B cell (primary cell): ENCODE measurements at regions not wholly inside any gene's neighbourhood (a gene's known extent, or its start where the extent isn't known, plus 50 kb on each side); places are given as distances from the start of the nearest gene placed in this dataset.

ENCODE experiments used
- ATAC-seq: fragments of 200-7000 bp; cut with Tn5 transposase; one replicate; pipeline ENCODE4 v1.10.0; 2021; ENCODE audit warnings: low read depth, mild to moderate bottlenecking, moderate number of reproducible peaks, moderate library complexity
- CTCF ChIA-PET: fragments of 350-600 bp; sonication (Branson Sonifier 250); formaldehyde crosslinking; loops from one replicate; lab custom pipeline; 2021; ENCODE audit warnings: antibody characterized with exemption, inconsistent platforms; lab: Charles Lee
- POLR2A ChIA-PET: fragments of 350-600 bp; sonication (Branson Sonifier 250); formaldehyde crosslinking; loops from one replicate; lab custom pipeline; 2021; ENCODE audit warnings: antibody characterized with exemption; lab: Charles Lee
- DNase-seq: peaks from one replicate; pipeline ENCODE4 v3.0.0; 2013
- H2AFZ ChIP-seq: 2 replicates; pipeline ENCODE4 v1.6.1; 2012; ENCODE audit warnings: mild to moderate bottlenecking, low read depth, low read length; ENCODE audit not compliant: insufficient read depth, poor library complexity, severe bottlenecking
- H3K27ac ChIP-seq, 2 donors: 1 replicate in 1 of 2; 2 replicates in 1 of 2; pipeline ENCODE4 v1.5.1; 2012 to 2013; ENCODE audit warnings: low read length in 2 of 2, mild to moderate bottlenecking in 2 of 2, moderate library complexity in 1 of 2
- H3K27me3 ChIP-seq, 4 experiments: fragments of 200-600 bp in 1 of 4; sonication (generic) in 1 of 4; replicated peaks in 1 of 4; 1 replicate in 2 of 4; 2 replicates in 2 of 4; pipeline versions ENCODE4 v1.6.1 to v1.7.0; 2013 to 2016; ENCODE audit warnings: low read length in 3 of 4, mild to moderate bottlenecking in 2 of 4, mixed read lengths in 1 of 4, moderate library complexity in 1 of 4; ENCODE audit not compliant: insufficient read depth in 4 of 4, control insufficient read depth in 3 of 4; ENCODE audit errors: control extremely low read depth in 1 of 4
- H3K36me3 ChIP-seq, 2 experiments: replicated peaks in 1 of 2; 1 replicate in 1 of 2; 2 replicates in 1 of 2; pipeline versions ENCODE4 v1.6.1 to v1.7.1; 2013; ENCODE audit warnings: low read length in 1 of 2; ENCODE audit not compliant: insufficient read depth in 2 of 2, control insufficient read depth in 1 of 2; ENCODE audit errors: control extremely low read depth in 1 of 2, extremely low read depth in 1 of 2
- H3K4me1 ChIP-seq, 2 donors: fragments of 200-600 bp in 1 of 2; sonication (generic) in 1 of 2; 1 replicate in 1 of 2; 2 replicates in 1 of 2; pipeline versions ENCODE4 v1.5.1 to v1.6.1; 2013 to 2017; ENCODE audit warnings: low read length in 2 of 2; ENCODE audit not compliant: control insufficient read depth in 2 of 2, insufficient read depth in 2 of 2
- H3K4me2 ChIP-seq: replicated peaks from 2 replicates; pipeline ENCODE3; 2012; ENCODE audit warnings: mild to moderate bottlenecking, low read depth, low read length; ENCODE audit not compliant: poor library complexity, severe bottlenecking
- H3K4me3 ChIP-seq, 5 experiments: fragments of 200-600 bp in 1 of 5; sonication (generic) in 1 of 5; 1 replicate in 3 of 5; 2 replicates in 2 of 5; pipeline versions ENCODE4 v1.5.1 to v1.7.0; 2011 to 2016; ENCODE audit warnings: low read length in 4 of 5, mild to moderate bottlenecking in 4 of 5, low read depth in 2 of 5, control low read depth in 1 of 5, moderate library complexity in 1 of 5; ENCODE audit not compliant: insufficient read depth in 1 of 5; ENCODE audit errors: control extremely low read depth in 1 of 5, extremely low read depth in 1 of 5
- H3K79me2 ChIP-seq: fragments of 200-600 bp; sonication (generic); one replicate; pipeline ENCODE4 v1.6.0; 2016; ENCODE audit warnings: low read length; ENCODE audit not compliant: control insufficient read depth, insufficient read depth
- H3K9ac ChIP-seq: fragments of 200-600 bp; sonication (generic); 2 replicates; pipeline ENCODE4 v1.6.1; 2017; ENCODE audit warnings: mild to moderate bottlenecking, low read length, moderate library complexity
- H3K9me3 ChIP-seq, 3 donors: one replicate each; pipeline versions ENCODE4 v1.6.1 to v1.7.1; 2013; ENCODE audit warnings: low read length in 2 of 3; ENCODE audit not compliant: control insufficient read depth in 2 of 3, insufficient read depth in 1 of 3; ENCODE audit errors: control extremely low read depth in 1 of 3
- H4K20me1 ChIP-seq: 2 replicates; pipeline ENCODE4 v1.6.0; 2012; ENCODE audit warnings: mild to moderate bottlenecking, low read length; ENCODE audit not compliant: insufficient read depth, control insufficient read depth, poor library complexity, severe bottlenecking
- H3K27ac Mint-ChIP-seq: one replicate; pipeline ENCODE4 v1.8.0; 2021; ENCODE audit warnings: mixed read lengths
- H3K27me3 Mint-ChIP-seq: one replicate; pipeline ENCODE4 v1.8.0; 2021; ENCODE audit warnings: mixed read lengths
- H3K4me1 Mint-ChIP-seq: one replicate; pipeline ENCODE4 v1.8.0; 2021; ENCODE audit warnings: mixed read lengths
- H3K4me3 Mint-ChIP-seq: one replicate; pipeline ENCODE4 v1.8.0; 2021; ENCODE audit warnings: mixed read lengths
- H3K9me3 Mint-ChIP-seq: one replicate; pipeline ENCODE4 v1.8.0; 2022; ENCODE audit warnings: mixed read lengths; ENCODE audit not compliant: insufficient read depth
- CTCF ChIP-seq: fragments of 200-600 bp; IDR thresholded peaks from one replicate; pipeline ENCODE4 v1.8.0; 2022; ENCODE audit warnings: antibody characterized with exemption, mild to moderate bottlenecking
- EZH2 ChIP-seq: IDR thresholded peaks from 2 replicates; pipeline ENCODE4 v1.6.1; 2012; ENCODE audit warnings: borderline replicate concordance, low read depth, mild to moderate bottlenecking, moderate library complexity, low read length; ENCODE audit not compliant: insufficient read depth, poor library complexity, severe bottlenecking
- WGBS: methylation state at CpG from one replicate; pipeline ENCODE4 v1.1.5; 2013; ENCODE audit warnings: missing lambda C conversion rate; ENCODE audit not compliant: insufficient coverage; 5-methylcytosine and 5-hydroxymethylcytosine counted together
- intact Hi-C: fragments of 100-400 bp; cut with micrococcal nuclease; formaldehyde crosslinking; loops from one replicate; pipeline ENCODE4 v1.10.0; 2022

- no peaks in the 10 kb centered on the region for H3K4me1 ChIP-seq
- no peak overlapping the region for H3K27ac ChIP-seq
- POLR2A ChIA-PET, result no interaction called here
- H3K27me3 ChIP-seq, result no peaks in the 10 kb centered on the region
- no peak overlapping the region for H2AFZ ChIP-seq
- no peaks in the 10 kb centered on the region for H3K79me2 ChIP-seq
- H3K4me3 ChIP-seq, result no peak overlapping the region
- intact Hi-C loops, result no loop called here
- Mint-ChIP-seq H3K27me3 (no peaks in the 10 kb centered on the region), H3K4me1 (no peaks in the 10 kb centered on the region), H3K27ac (no peak overlapping the region), H3K4me3 (no peak overlapping the region), H3K9me3 (no peaks in the 10 kb centered on the region)
- H3K4me2 ChIP-seq, result no peak overlapping the region
- H3K9me3 ChIP-seq, result no peaks in the 10 kb centered on the region
- H4K20me1 ChIP-seq, result no peaks in the 10 kb centered on the region
- no peak overlapping the region for H3K9ac ChIP-seq
- CTCF ChIA-PET, result no interaction called here
- DNase-seq (no peak), ATAC-seq (no peak)
- WGBS, result 89% methylated on average over 5 of the region's 8 CpGs
- H3K36me3 ChIP-seq, result no peaks in the 10 kb centered on the region
- TF ChIP-seq CTCF (no peak), EZH2 (no peak)
Observed at GRCh38 chr5:130529511-130530485, 625.5 kb downstream of the CHSY3 start.

- 100% methylated on average over 1 of the region's 1 CpG for WGBS
- Mint-ChIP-seq H3K4me3 (no peak overlapping the region), H3K27me3 (no peaks in the 10 kb centered on the region), H3K9me3 (no peaks in the 10 kb centered on the region), H3K4me1 (no peaks in the 10 kb centered on the region), H3K27ac (no peak overlapping the region)
- H3K4me1 ChIP-seq, result no peaks in the 10 kb centered on the region
- H3K9ac ChIP-seq, result no peak overlapping the region
- no peaks in the 10 kb centered on the region for H3K9me3 ChIP-seq
- no peak for DNase-seq
- no peaks in the 10 kb centered on the region for H3K27me3 ChIP-seq
- TF ChIP-seq CTCF (no peak), EZH2 (no peak)
- H3K36me3 ChIP-seq, result no peaks in the 10 kb centered on the region
- H3K79me2 ChIP-seq, result no peaks in the 10 kb centered on the region
- H2AFZ ChIP-seq, result no peak overlapping the region
- POLR2A ChIA-PET, result no interaction called here
- H3K4me3 ChIP-seq, result no peak overlapping the region
- CTCF ChIA-PET, result no interaction called here
- H3K4me2 ChIP-seq, result no peak overlapping the region
- no peak for ATAC-seq
- H3K27ac ChIP-seq, result no peak overlapping the region
- H4K20me1 ChIP-seq, result no peaks in the 10 kb centered on the region
- intact Hi-C loops, result no loop called here
Observed at GRCh38 chr5:130529111-130529510, 624.8 kb downstream of the CHSY3 start.
